HEK293T (cell line): ENCODE measurements at regions not wholly inside any gene's neighbourhood (a gene's known extent, or its start where the extent isn't known, plus 50 kb on each side); places are given as distances from the start of the nearest gene placed in this dataset.

Experiments
- ARNT ChIP-seq: fragments of 450-650 bp; IDR thresholded peaks from 2 replicates; pipeline ENCODE4 v1.6.1; 2017; ENCODE audit warnings: mild to moderate bottlenecking
- BHLHE40 ChIP-seq: fragments of 450-650 bp; IDR thresholded peaks from 2 replicates; pipeline ENCODE4 v1.6.1; 2016; ENCODE audit warnings: mild to moderate bottlenecking, moderate library complexity, borderline replicate concordance
- ELF4 ChIP-seq: fragments of 450-650 bp; IDR thresholded peaks from 2 replicates; pipeline ENCODE4 v1.6.1; 2017; ENCODE audit warnings: antibody characterized with exemption
- FOXA1 ChIP-seq: fragments of 450-650 bp; IDR thresholded peaks from 2 replicates; pipeline ENCODE4 v1.6.1; 2016; ENCODE audit warnings: mild to moderate bottlenecking
- FOXK2 ChIP-seq: fragments of 450-650 bp; IDR thresholded peaks from 2 replicates; pipeline ENCODE4 v1.6.1; 2016; ENCODE audit warnings: mild to moderate bottlenecking
- FOXM1 ChIP-seq: fragments of 450-650 bp; IDR thresholded peaks from 2 replicates; pipeline ENCODE4 v1.6.1; 2017; ENCODE audit warnings: mild to moderate bottlenecking, borderline replicate concordance
- HDGF ChIP-seq: fragments of 450-650 bp; IDR thresholded peaks from 2 replicates; pipeline ENCODE4 v1.6.1; 2017; ENCODE audit warnings: antibody characterized with exemption, borderline replicate concordance
- SP1 ChIP-seq: fragments of 450-650 bp; IDR thresholded peaks from 2 replicates; pipeline ENCODE4 v1.6.1; 2017
- SUZ12 ChIP-seq: fragments of 450-650 bp; IDR thresholded peaks from 2 replicates; pipeline ENCODE4 v1.6.1; 2016; ENCODE audit warnings: mild to moderate bottlenecking
- TARDBP ChIP-seq: fragments of 450-650 bp; IDR thresholded peaks from 2 replicates; pipeline ENCODE4 v1.6.1; 2016
- ZNF384 ChIP-seq: fragments of 450-650 bp; IDR thresholded peaks from 2 replicates; pipeline ENCODE4 v1.6.1; 2016

DNA sequence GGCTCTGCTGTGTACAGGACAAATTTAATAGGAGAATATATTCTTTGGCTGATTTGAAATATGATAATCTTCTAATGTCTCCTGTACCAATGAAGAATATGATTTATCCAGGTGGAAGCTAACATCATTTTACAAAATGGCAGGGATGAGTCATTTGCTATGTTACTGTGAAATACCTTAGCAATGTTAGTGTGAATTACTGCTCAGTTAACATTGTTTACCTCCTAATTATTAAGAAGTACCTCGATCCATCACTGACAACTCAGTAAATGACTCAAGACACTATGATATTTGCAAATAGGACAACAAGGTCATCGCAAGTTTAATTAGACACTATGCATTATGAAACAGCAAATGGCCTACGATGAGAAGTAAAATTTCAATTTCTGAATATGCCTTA lies 309.1 kb upstream of the EDNRB start:
- TF ChIP-seq ARNT (no peak), TARDBP (no peak), FOXM1 (no peak), BHLHE40 (no peak), FOXA1 (no peak), ELF4 (no peak), SP1 (no peak), SUZ12 (no peak), HDGF (no peak), ZNF384 (no peak), FOXK2 (no peak)
